DND-41 (cell line): ENCODE measurements at regions not wholly inside any gene's neighbourhood (a gene's known extent, or its start where the extent isn't known, plus 50 kb on each side); places are given as distances from the start of the nearest gene placed in this dataset.

Experiments used
- ATAC-seq: fragments of 200-7000 bp; cut with Tn5 transposase; 3 replicates; pipeline ENCODE4 v1.9.1; 2021; ENCODE audit warnings: low read depth; ENCODE audit not compliant: insufficient read depth
- DNase-seq: peaks from one replicate; pipeline ENCODE4 v3.0.0-alpha.2; 2020
- H2AFZ ChIP-seq: 2 replicates; pipeline ENCODE4 v1.6.0; 2012; ENCODE audit warnings: low read depth, low read length
- H3K27ac ChIP-seq: 2 replicates; pipeline ENCODE4 v1.5.1; 2012; ENCODE audit warnings: low read length, inconsistent platforms
- H3K27me3 ChIP-seq: fragments of 200-600 bp; sonication (generic); 2 replicates; pipeline ENCODE4 v1.6.0; 2012; ENCODE audit warnings: low read length, mild to moderate bottlenecking, inconsistent platforms; ENCODE audit not compliant: insufficient read depth, poor library complexity
- H3K36me3 ChIP-seq: 2 replicates; pipeline ENCODE4 v1.5.1; 2012; ENCODE audit warnings: low read length, inconsistent platforms; ENCODE audit not compliant: insufficient read depth
- H3K4me1 ChIP-seq: 2 replicates; pipeline ENCODE4 v1.5.1; 2012; ENCODE audit warnings: mild to moderate bottlenecking, low read length; ENCODE audit not compliant: insufficient read depth
- H3K4me2 ChIP-seq: 2 replicates; pipeline ENCODE4 v1.6.0; 2012; ENCODE audit warnings: mild to moderate bottlenecking, moderate library complexity, low read length, inconsistent platforms; ENCODE audit not compliant: insufficient read depth
- H3K4me3 ChIP-seq, 2 experiments: fragments of 200-600 bp in 1 of 2; shearing (Covaris generic) in 1 of 2; 2 replicates each; pipeline ENCODE4 v1.5.1; 2012 to 2016; ENCODE audit warnings: inconsistent platforms in 2 of 2, low read length in 2 of 2, mild to moderate bottlenecking in 2 of 2, low read depth in 1 of 2, moderate library complexity in 1 of 2
- H3K79me2 ChIP-seq: 2 replicates; pipeline ENCODE4 v1.6.0; 2012; ENCODE audit warnings: low read length, inconsistent platforms; ENCODE audit not compliant: insufficient read depth
- H3K9ac ChIP-seq: 2 replicates; pipeline ENCODE4 v1.6.0; 2012; ENCODE audit warnings: low read depth, mild to moderate bottlenecking, inconsistent platforms, low read length, moderate library complexity
- H3K9me3 ChIP-seq: 2 replicates; pipeline ENCODE4 v1.5.1; 2012; ENCODE audit warnings: low read length, moderate library complexity, mild to moderate bottlenecking, inconsistent platforms; ENCODE audit not compliant: insufficient read depth, severe bottlenecking
- H4K20me1 ChIP-seq: 2 replicates; pipeline ENCODE4 v1.6.0; 2012; ENCODE audit warnings: low read length; ENCODE audit not compliant: insufficient read depth
- EZH2 ChIP-seq: IDR thresholded peaks from 3 replicates; pipeline ENCODE4 v1.6.1; 2012; ENCODE audit warnings: borderline replicate concordance, low read depth, mild to moderate bottlenecking, moderate library complexity, low read length, inconsistent platforms; ENCODE audit not compliant: severe bottlenecking
- TF ChIP-seq, protein P1 (sequence below): IDR thresholded peaks from 2 replicates; pipeline ENCODE4 v1.5.1; 2012; ENCODE audit warnings: borderline replicate concordance, low read length, moderate library complexity, mild to moderate bottlenecking; ENCODE audit not compliant: poor library complexity, severe bottlenecking; ENCODE audit errors: extremely low read depth

DNA sequence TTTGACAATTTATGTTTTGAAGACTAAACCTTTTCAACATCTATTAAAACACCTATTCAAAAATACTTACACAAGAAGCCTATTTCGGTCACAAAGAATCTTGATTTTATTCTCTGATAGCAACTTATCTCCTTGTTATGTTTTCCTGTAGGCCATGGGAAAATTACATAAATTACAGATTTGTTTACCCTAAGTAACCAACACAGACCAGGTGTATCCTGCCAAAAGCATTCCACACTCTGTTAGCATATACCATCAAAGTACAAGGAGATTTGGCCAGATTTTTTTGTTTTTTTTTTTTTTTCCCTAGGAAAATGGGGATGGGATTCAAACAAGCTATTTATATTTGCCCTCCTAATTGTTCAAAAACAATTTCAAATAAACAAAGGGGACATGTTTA, 497.9 kb upstream of the MAGEB18 start:
- no peak for ATAC-seq
- H3K27me3 ChIP-seq, result no peaks in the 10 kb centered on the region
- no peak overlapping the region for H2AFZ ChIP-seq
- no peak overlapping the region for H3K27ac ChIP-seq
- no peaks in the 10 kb centered on the region for H3K9me3 ChIP-seq
- no peak for DNase-seq
- no peaks in the 10 kb centered on the region for H3K79me2 ChIP-seq
- no peaks in the 10 kb centered on the region for H3K36me3 ChIP-seq
- H3K4me3 ChIP-seq, result no peak overlapping the region
- H4K20me1 ChIP-seq, result no peaks in the 10 kb centered on the region
- no peaks in the 10 kb centered on the region for H3K4me1 ChIP-seq
- H3K4me2 ChIP-seq, result no peak overlapping the region
- no peak overlapping the region for H3K9ac ChIP-seq
- TF ChIP-seq, protein P1, sequence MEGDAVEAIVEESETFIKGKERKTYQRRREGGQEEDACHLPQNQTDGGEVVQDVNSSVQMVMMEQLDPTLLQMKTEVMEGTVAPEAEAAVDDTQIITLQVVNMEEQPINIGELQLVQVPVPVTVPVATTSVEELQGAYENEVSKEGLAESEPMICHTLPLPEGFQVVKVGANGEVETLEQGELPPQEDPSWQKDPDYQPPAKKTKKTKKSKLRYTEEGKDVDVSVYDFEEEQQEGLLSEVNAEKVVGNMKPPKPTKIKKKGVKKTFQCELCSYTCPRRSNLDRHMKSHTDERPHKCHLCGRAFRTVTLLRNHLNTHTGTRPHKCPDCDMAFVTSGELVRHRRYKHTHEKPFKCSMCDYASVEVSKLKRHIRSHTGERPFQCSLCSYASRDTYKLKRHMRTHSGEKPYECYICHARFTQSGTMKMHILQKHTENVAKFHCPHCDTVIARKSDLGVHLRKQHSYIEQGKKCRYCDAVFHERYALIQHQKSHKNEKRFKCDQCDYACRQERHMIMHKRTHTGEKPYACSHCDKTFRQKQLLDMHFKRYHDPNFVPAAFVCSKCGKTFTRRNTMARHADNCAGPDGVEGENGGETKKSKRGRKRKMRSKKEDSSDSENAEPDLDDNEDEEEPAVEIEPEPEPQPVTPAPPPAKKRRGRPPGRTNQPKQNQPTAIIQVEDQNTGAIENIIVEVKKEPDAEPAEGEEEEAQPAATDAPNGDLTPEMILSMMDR, result no peak
- TF ChIP-seq EZH2, result no peak

DNA sequence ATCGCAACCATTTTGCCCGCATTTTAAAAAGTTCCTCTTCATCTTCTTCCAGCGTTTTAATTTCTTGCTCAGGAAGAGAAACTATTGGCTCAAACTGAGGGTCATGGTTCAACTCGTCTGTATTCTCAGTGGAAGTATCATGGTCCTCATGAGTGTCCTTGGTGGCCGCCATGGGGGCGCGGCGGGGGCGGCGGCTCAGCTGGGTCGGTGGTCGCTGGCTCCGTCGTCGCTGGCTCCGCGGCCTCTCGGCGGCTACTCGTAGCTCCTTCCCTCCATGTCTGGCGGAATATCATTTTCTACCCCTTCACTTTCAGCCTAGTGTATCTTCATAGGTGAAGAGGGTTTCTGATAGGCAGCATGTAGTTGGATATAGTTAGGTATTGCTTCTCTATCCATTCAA, 492.0 kb upstream of the MAGEB18 start:
- Histone ChIP-seq H3K27ac (no peak overlapping the region), H3K9ac (no peak overlapping the region), H3K79me2 (no peaks in the 10 kb centered on the region), H4K20me1 (no peaks in the 10 kb centered on the region), H3K27me3 (no peaks in the 10 kb centered on the region), H3K9me3 (no peaks in the 10 kb centered on the region), H3K4me2 (no peak overlapping the region), H3K4me1 (no peaks in the 10 kb centered on the region), H3K36me3 (no peaks in the 10 kb centered on the region), H2AFZ (no peak overlapping the region), H3K4me3 (no peak overlapping the region)
- no peak for ATAC-seq
- DNase-seq, result no peak
- TF ChIP-seq EZH2, result no peak
- TF ChIP-seq, protein P1, result no peak

DNA sequence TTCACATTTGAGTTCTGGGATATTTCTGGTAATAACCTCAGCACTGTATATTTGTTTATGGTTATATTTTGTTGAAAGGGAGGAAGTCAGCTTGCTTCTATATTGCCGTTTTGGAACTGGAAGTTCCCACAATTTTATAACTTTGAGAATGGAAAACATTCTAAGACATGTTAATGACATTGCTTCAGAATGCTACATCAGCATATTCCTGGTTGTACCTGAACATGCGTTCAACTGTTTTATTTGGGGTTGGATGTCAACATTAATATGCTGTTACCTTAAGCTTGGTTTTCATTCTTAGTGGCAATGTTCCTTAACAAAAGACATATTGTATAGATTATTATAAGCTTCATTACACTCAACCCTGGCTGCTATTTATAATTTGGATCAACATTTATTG, 489.4 kb upstream of the MAGEB18 start:
- Histone ChIP-seq H3K79me2 (no peaks in the 10 kb centered on the region), H3K9ac (no peak overlapping the region), H3K9me3 (no peaks in the 10 kb centered on the region), H3K36me3 (no peaks in the 10 kb centered on the region), H3K4me3 (no peak overlapping the region), H3K27me3 (no peaks in the 10 kb centered on the region), H3K4me1 (no peaks in the 10 kb centered on the region), H3K4me2 (no peak overlapping the region), H2AFZ (no peak overlapping the region), H3K27ac (no peak overlapping the region), H4K20me1 (no peaks in the 10 kb centered on the region)
- TF ChIP-seq, protein P1, result no peak
- TF ChIP-seq EZH2, result no peak
- no peak for ATAC-seq
- DNase-seq, result no peak

DNA sequence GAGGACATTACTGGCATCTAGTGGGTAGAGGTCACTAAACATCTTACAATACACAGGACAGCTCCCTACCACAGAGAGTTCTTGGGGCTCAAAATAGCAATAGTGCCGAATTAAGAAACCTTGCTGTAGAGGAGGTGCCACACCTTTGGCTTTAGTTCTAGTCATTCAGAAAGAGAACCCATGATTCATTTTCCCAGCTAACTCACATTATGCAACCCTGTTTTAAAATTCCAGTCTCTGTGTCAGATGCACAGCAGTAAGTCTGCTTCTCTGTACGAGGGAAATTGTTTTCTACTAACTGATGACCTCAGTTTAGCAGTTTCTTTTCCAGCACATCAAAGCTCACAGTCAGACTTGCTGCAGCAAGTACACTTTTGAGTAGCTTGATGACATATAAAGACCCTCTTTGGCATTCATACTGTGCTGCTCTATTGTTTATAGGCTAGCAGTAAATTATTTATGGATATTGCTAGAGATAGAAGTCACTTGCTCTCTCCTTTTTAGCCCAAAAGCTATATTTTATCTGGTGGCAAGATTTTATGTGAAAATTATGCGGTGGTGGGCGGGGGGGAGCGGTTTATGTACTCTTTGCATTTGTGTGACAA, 487.8 kb upstream of the MAGEB18 start:
- DNase-seq, result no peak
- Histone ChIP-seq H3K27ac (no peak overlapping the region), H3K9me3 (no peaks in the 10 kb centered on the region), H3K27me3 (no peaks in the 10 kb centered on the region), H3K79me2 (no peaks in the 10 kb centered on the region), H3K4me2 (no peak overlapping the region), H3K4me1 (no peaks in the 10 kb centered on the region), H4K20me1 (no peaks in the 10 kb centered on the region), H3K9ac (no peak overlapping the region), H3K36me3 (no peaks in the 10 kb centered on the region), H3K4me3 (no peak overlapping the region), H2AFZ (no peak overlapping the region)
- TF ChIP-seq, protein P1, result no peak
- no peak for TF ChIP-seq EZH2
- ATAC-seq, result no peak
